ENCODE measurements at regions not wholly inside any gene's neighbourhood (a gene's known extent, or its start where the extent isn't known, plus 50 kb on each side); places are given as distances from the start of the nearest gene placed in this dataset.

GRCh38 chr10:31123946-31124345 is 92.3 kb upstream of the ZNF438 start:
- Histone ChIP-seq H3K4me2 (ENCODE audit: low read length) (no peak overlapping the region), H3F3A (ENCODE audit: low read length, unreplicated experiment) (no peaks in the 10 kb centered on the region), H2AFZ (ENCODE audit: low read length) (no peak overlapping the region), H3K9me2 (replicated peaks; ENCODE audit: low read length) (no peaks in the 10 kb centered on the region), H3K79me2 (ENCODE audit: low read length) (no peaks in the 10 kb centered on the region), H3K27me3 (ENCODE audit: low read length) (no peaks in the 10 kb centered on the region), H3K27ac (ENCODE audit: low read length) (no peak overlapping the region), H3K4me3 (ENCODE audit: low read length) (no peak overlapping the region), H4K20me1 (ENCODE audit: low read length) (no peaks in the 10 kb centered on the region), H3K4me1 (ENCODE audit: insufficient read depth, low read length) (no peaks in the 10 kb centered on the region), H3K9me3 (ENCODE audit: low read length) (no peaks in the 10 kb centered on the region), H3K9ac (ENCODE audit: low read length) (no peak overlapping the region), H3K36me3 (ENCODE audit: low read depth, low read length) (no peaks in the 10 kb centered on the region)
- no TSS peak for BruUV-seq (replicated peaks)
- ATAC-seq (no peak), DNase-seq (no peak)
- CTCF ChIA-PET = no interaction called here
- intact Hi-C loops (cut with micrococcal nuclease) = no loop called here
- no peak for TF ChIP-seq CTCF (conservative IDR thresholded peaks at IDR 0.05; ENCODE audit: low read depth, low read length)
- no peak for TF ChIP-seq EZH2phosphoT487 (IDR thresholded peaks at IDR 0.05; ENCODE audit: borderline replicate concordance, low read length)
- no peak for TF ChIP-seq EZH2 (IDR thresholded peaks at IDR 0.05; ENCODE audit: low read length, unreplicated experiment)
- POLR2A ChIA-PET (ENCODE audit: unreplicated experiment) = no interaction called here

GRCh38 chr10:31124852-31125251 is 93.2 kb upstream of the ZNF438 start:
- Histone ChIP-seq H3K9me3 (ENCODE audit: low read length) (no peaks in the 10 kb centered on the region), H4K20me1 (ENCODE audit: low read length) (no peaks in the 10 kb centered on the region), H3K36me3 (ENCODE audit: low read depth, low read length) (no peaks in the 10 kb centered on the region), H3K79me2 (ENCODE audit: low read length) (no peaks in the 10 kb centered on the region), H3K4me2 (ENCODE audit: low read length) (no peak overlapping the region), H3K27ac (ENCODE audit: low read length) (no peak overlapping the region), H3F3A (ENCODE audit: low read length, unreplicated experiment) (no peaks in the 10 kb centered on the region), H2AFZ (ENCODE audit: low read length) (no peak overlapping the region), H3K27me3 (ENCODE audit: low read length) (no peaks in the 10 kb centered on the region), H3K4me1 (ENCODE audit: insufficient read depth, low read length) (no peaks in the 10 kb centered on the region), H3K9me2 (replicated peaks; ENCODE audit: low read length) (no peaks in the 10 kb centered on the region), H3K4me3 (ENCODE audit: low read length) (no peak overlapping the region), H3K9ac (ENCODE audit: low read length) (no peak overlapping the region)
- TF ChIP-seq EZH2 (IDR thresholded peaks at IDR 0.05; ENCODE audit: low read length, unreplicated experiment) = no peak
- TF ChIP-seq EZH2phosphoT487 (IDR thresholded peaks at IDR 0.05; ENCODE audit: borderline replicate concordance, low read length) = no peak
- TF ChIP-seq CTCF (conservative IDR thresholded peaks at IDR 0.05; ENCODE audit: low read depth, low read length) = no peak
- CTCF ChIA-PET = no interaction called here
- ATAC-seq (no peak), DNase-seq (no peak)
- POLR2A ChIA-PET (ENCODE audit: unreplicated experiment) = no interaction called here
- no TSS peak for BruUV-seq (replicated peaks)
- intact Hi-C loops (cut with micrococcal nuclease) = no loop called here

- POLR2A ChIA-PET (ENCODE audit: unreplicated experiment) = no interaction called here
- BruUV-seq (replicated peaks) = no TSS peak
Measured at GRCh38 chr10:31125789-31126188, 94.1 kb upstream of the ZNF438 start.

More at GRCh38 chr10:31125789-31126188, 94.1 kb upstream of the ZNF438 start:
- Histone ChIP-seq H3K9me3 (ENCODE audit: low read length) (no peaks in the 10 kb centered on the region), H3K9ac (ENCODE audit: low read length) (no peak overlapping the region), H2AFZ (ENCODE audit: low read length) (no peak overlapping the region), H4K20me1 (ENCODE audit: low read length) (no peaks in the 10 kb centered on the region), H3K4me1 (ENCODE audit: insufficient read depth, low read length) (no peaks in the 10 kb centered on the region), H3K27me3 (ENCODE audit: low read length) (no peaks in the 10 kb centered on the region), H3K27ac (ENCODE audit: low read length) (no peak overlapping the region), H3F3A (ENCODE audit: low read length, unreplicated experiment) (no peaks in the 10 kb centered on the region), H3K79me2 (ENCODE audit: low read length) (no peaks in the 10 kb centered on the region), H3K4me3 (ENCODE audit: low read length) (no peak overlapping the region), H3K9me2 (replicated peaks; ENCODE audit: low read length) (no peaks in the 10 kb centered on the region), H3K4me2 (ENCODE audit: low read length) (no peak overlapping the region), H3K36me3 (ENCODE audit: low read depth, low read length) (no peaks in the 10 kb centered on the region)
- DNase-seq (no peak), ATAC-seq (no peak)
- CTCF ChIA-PET = no interaction called here
- intact Hi-C loops (cut with micrococcal nuclease) = no loop called here
- TF ChIP-seq EZH2phosphoT487 (IDR thresholded peaks at IDR 0.05; ENCODE audit: borderline replicate concordance, low read length) (no peak), CTCF (conservative IDR thresholded peaks at IDR 0.05; ENCODE audit: low read depth, low read length) (no peak), EZH2 (IDR thresholded peaks at IDR 0.05; ENCODE audit: low read length, unreplicated experiment) (no peak)

Measured in PC-3 (cell line).